Endothelial cell of umbilical vein (primary cell): ENCODE measurements at regions not wholly inside any gene's neighbourhood (a gene's known extent, or its start where the extent isn't known, plus 50 kb on each side); places are given as distances from the start of the nearest gene placed in this dataset.

Experiments
- BruUV-seq: library from RNA; stranded (reverse); fragments of 400-500 nt; replicated peaks from 2 replicates; lab custom pipeline; 2021; lab: Mats Ljungman, UMichigan
- CTCF ChIA-PET: fragments of 300-600, 350-600 bp; sonication (Branson Sonifier 250); formaldehyde crosslinking; loops from one replicate; lab custom pipeline; 2021; ENCODE audit warnings: antibody characterized with exemption, inconsistent platforms; lab: Charles Lee
- POLR2A ChIA-PET: fragments of 300-600, 350-600 bp; sonication (Branson Sonifier 250); formaldehyde crosslinking; loops from one replicate; lab custom pipeline; 2021; ENCODE audit warnings: antibody characterized with exemption, inconsistent platforms; lab: Charles Lee
- DNase-seq: peaks from one replicate; pipeline ENCODE4 v3.0.0-alpha.2; 2011; ENCODE audit warnings: low read depth, low spot score
- FAIRE-seq: peaks from 2 replicates; lab custom pipeline; 2011; peaks lifted over from hg19 to GRCh38; lab: Jason Lieb, UNC
- H2AFZ ChIP-seq: 2 replicates; pipeline ENCODE4 v1.6.0; 2012; ENCODE audit warnings: low read depth, low read length, control low read depth, inconsistent platforms
- H3K27ac ChIP-seq: 2 replicates; pipeline ENCODE4 v1.5.1; 2011; ENCODE audit warnings: low read depth, mild to moderate bottlenecking, control low read depth, low read length, moderate library complexity; ENCODE audit not compliant: insufficient read depth
- H3K27me3 ChIP-seq, 2 experiments: 2 replicates each; pipeline versions ENCODE4 v1.6.0 to v1.6.1; 2011; ENCODE audit warnings: low read length in 2 of 2, mixed read lengths in 1 of 2; ENCODE audit not compliant: control insufficient read depth in 2 of 2, insufficient read depth in 2 of 2
- H3K36me3 ChIP-seq, 2 experiments: 2 replicates in 1 of 2; 3 replicates in 1 of 2; pipeline ENCODE4 v1.5.1; 2011; ENCODE audit warnings: low read length in 2 of 2, mild to moderate bottlenecking in 1 of 2, moderate library complexity in 1 of 2; ENCODE audit not compliant: control insufficient read depth in 2 of 2, insufficient read depth in 2 of 2; ENCODE audit errors: extremely low read depth in 1 of 2
- H3K4me1 ChIP-seq: 3 replicates; pipeline ENCODE4 v1.5.1; 2011; ENCODE audit warnings: mild to moderate bottlenecking, low read length; ENCODE audit not compliant: control insufficient read depth, insufficient read depth; ENCODE audit errors: extremely low read depth
- H3K4me2 ChIP-seq: 2 replicates; pipeline ENCODE4 v1.6.1; 2011; ENCODE audit warnings: low read length, control low read depth, mixed read lengths; ENCODE audit not compliant: insufficient read depth
- H3K4me3 ChIP-seq, 3 experiments: fragments of 200-600 bp in 1 of 3; sonication (generic), shearing (Covaris generic) in 1 of 3; replicated peaks in 1 of 3; 2 replicates each; pipeline ENCODE4 v1.5.1; 2011 to 2016; ENCODE audit warnings: control low read depth in 3 of 3, low read length in 3 of 3, mild to moderate bottlenecking in 2 of 3, inconsistent platforms in 1 of 3, low read depth in 1 of 3, moderate library complexity in 1 of 3; ENCODE audit not compliant: insufficient read depth in 1 of 3
- H3K79me2 ChIP-seq: 2 replicates; pipeline ENCODE4 v1.6.0; 2012; ENCODE audit warnings: low read length, inconsistent platforms; ENCODE audit not compliant: control insufficient read depth, insufficient read depth
- H3K9ac ChIP-seq: replicated peaks from 2 replicates; pipeline ENCODE3; 2011; ENCODE audit warnings: low read length, control low read depth; ENCODE audit not compliant: insufficient read depth; ENCODE audit errors: extremely low read depth
- H3K9me1 ChIP-seq: replicated peaks from 3 replicates; pipeline ENCODE4 v1.6.0; 2011; ENCODE audit warnings: mild to moderate bottlenecking, low read length; ENCODE audit not compliant: control insufficient read depth, insufficient read depth; ENCODE audit errors: extremely low read depth
- H3K9me3 ChIP-seq: replicated peaks from 2 replicates; pipeline ENCODE4 v1.5.1; 2012; ENCODE audit warnings: low read length, inconsistent platforms; ENCODE audit not compliant: control insufficient read depth, insufficient read depth
- H4K20me1 ChIP-seq: replicated peaks from 2 replicates; pipeline ENCODE3; 2011; ENCODE audit warnings: mild to moderate bottlenecking, low read length; ENCODE audit not compliant: control insufficient read depth, insufficient read depth; ENCODE audit errors: extremely low read depth
- CTCF ChIP-seq, 2 donors: IDR thresholded peaks; 1 replicate in 1 of 2; 2 replicates in 1 of 2; pipeline ENCODE4 v1.5.1; 2011; ENCODE audit warnings: low read length in 2 of 2, mild to moderate bottlenecking in 2 of 2, moderate library complexity in 2 of 2, control low read depth in 1 of 2, inconsistent platforms in 1 of 2, low read depth in 1 of 2; ENCODE audit not compliant: insufficient read depth in 1 of 2; ENCODE audit errors: extremely low read depth in 1 of 2
- EZH2 ChIP-seq: IDR thresholded peaks from 2 replicates; pipeline ENCODE4 v1.6.1; 2012; ENCODE audit warnings: borderline replicate concordance, low read depth, mild to moderate bottlenecking, moderate library complexity, low read length, inconsistent platforms; ENCODE audit not compliant: severe bottlenecking
- FOS ChIP-seq: IDR thresholded peaks from 2 replicates; pipeline ENCODE4 v1.6.1; 2011; ENCODE audit warnings: mild to moderate bottlenecking, low read length, moderate library complexity, borderline replicate concordance; ENCODE audit not compliant: insufficient read depth
- GATA2 ChIP-seq: IDR thresholded peaks from 2 replicates; pipeline ENCODE4 v1.7.0; 2011; ENCODE audit warnings: low read depth, mild to moderate bottlenecking, moderate library complexity, mixed read lengths, low read length; ENCODE audit not compliant: insufficient read length, insufficient read depth
- JUN ChIP-seq: IDR thresholded peaks from 2 replicates; pipeline ENCODE4 v1.6.1; 2011; ENCODE audit warnings: borderline replicate concordance, low read depth; ENCODE audit not compliant: insufficient read length, insufficient read depth
- MYC ChIP-seq: IDR thresholded peaks from one replicate; pipeline ENCODE4 v1.6.1; 2011; ENCODE audit warnings: mild to moderate bottlenecking, low read depth, low read length
- POLR2A ChIP-seq: IDR thresholded peaks from 2 replicates; pipeline ENCODE4 v1.6.1; 2012; ENCODE audit warnings: low read depth, mild to moderate bottlenecking, control low read depth, low read length
- POLR2AphosphoS5 ChIP-seq: IDR thresholded peaks from 2 replicates; pipeline ENCODE4 v1.6.1; 2012; ENCODE audit warnings: low read depth, mild to moderate bottlenecking, control low read depth, low read length, moderate library complexity; ENCODE audit not compliant: insufficient read depth
- dilution Hi-C: fragments of 300-500 bp; cut with MboI; formaldehyde crosslinking; loops from one replicate; pipeline ENCODE4 v1.15.0; 2019; ENCODE audit warnings: low sequenced_read_pairs; ENCODE audit not compliant: extremely low pct_ligation_motif_present
- intact Hi-C: fragments of 100-400 bp; cut with micrococcal nuclease; formaldehyde crosslinking; loops from one replicate; pipeline ENCODE4 v1.10.0; 2022
- TF ChIP-seq, protein P1 (sequence below): IDR thresholded peaks from 2 replicates; pipeline ENCODE4 v1.6.1; 2011; ENCODE audit not compliant: insufficient read depth, insufficient read length

DNA sequence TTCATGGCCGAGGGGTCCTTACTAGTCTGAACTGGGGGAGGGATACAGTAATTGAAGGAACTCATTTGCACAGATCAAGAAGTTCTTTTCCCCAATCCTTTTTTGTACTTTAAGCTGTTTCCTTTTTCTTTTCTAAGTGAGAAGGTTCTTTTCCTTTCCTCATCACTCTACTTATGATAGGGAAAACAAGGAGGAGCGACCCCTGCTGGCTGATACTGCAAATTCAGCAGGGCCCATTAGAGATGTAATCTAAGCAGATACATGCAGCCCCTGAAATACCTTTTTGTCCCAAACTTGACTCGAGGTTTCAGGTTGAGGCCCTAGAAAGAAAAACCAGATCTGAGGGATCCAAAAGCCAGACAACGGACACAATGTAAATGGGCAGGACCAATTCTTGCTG is 305.5 kb downstream of the DNAJB9 start:
- H3K4me1 ChIP-seq = no peaks in the 10 kb centered on the region
- no peak overlapping the region for H3K9ac ChIP-seq
- H3K36me3 ChIP-seq = no peaks in the 10 kb centered on the region
- no peaks in the 10 kb centered on the region for H3K9me3 ChIP-seq
- H3K27me3 ChIP-seq = no peaks in the 10 kb centered on the region
- H3K9me1 ChIP-seq = no peaks in the 10 kb centered on the region
- no peak overlapping the region for H3K27ac ChIP-seq
- H4K20me1 ChIP-seq = no peaks in the 10 kb centered on the region
- no peak overlapping the region for H3K4me3 ChIP-seq
- POLR2A ChIA-PET = no interaction called here
- TF ChIP-seq CTCF (IDR thresholded peaks at IDR 0.05; ENCODE audit: extremely low read depth in 1 of 2, insufficient read depth in 1 of 2, low read depth in 1 of 2, low read length in 2 of 2) (peak; percentile 35 to 48), EZH2 (no peak)
- intact Hi-C loops = loop anchor here (1.0 kb wide), 2 partner anchors 215 to 262 kb away; no protein-coding TSS in a partner anchor
- peak; percentile 35 for DNase-seq
- H3K79me2 ChIP-seq = no peaks in the 10 kb centered on the region
- FAIRE-seq = peak; percentile 48
- CTCF ChIA-PET = interaction anchor here (1.0 to 2.0 kb wide), 5 partner anchors 69 to 263 kb away, joined by 3 to 11 read pairs (median 5); no protein-coding TSS in a partner anchor
- no peak overlapping the region for H3K4me2 ChIP-seq
- dilution Hi-C loops = no loop called here
- BruUV-seq = no TSS peak
- H2AFZ ChIP-seq = no peak overlapping the region

DNA sequence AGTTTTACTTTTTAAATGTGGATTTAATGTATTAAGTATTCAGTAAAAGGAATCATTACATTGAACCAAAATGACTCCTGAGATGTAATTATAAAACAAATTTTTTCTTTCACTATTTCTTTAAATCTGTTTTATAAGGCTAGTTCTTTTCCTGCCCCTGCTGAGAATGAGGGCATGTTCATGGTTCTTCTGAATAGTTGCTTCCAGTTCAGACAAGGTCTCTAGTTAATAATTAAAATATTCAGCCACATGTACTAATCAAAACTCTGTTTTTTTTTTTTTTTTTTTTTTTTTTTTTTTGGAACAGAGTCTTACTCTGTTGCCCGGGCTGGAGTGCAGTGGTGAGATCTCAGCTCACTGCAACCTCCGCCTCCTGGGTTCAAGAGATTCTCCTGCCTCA is 321.2 kb downstream of the DNAJB9 start:
- BruUV-seq = no TSS peak
- H3K9ac ChIP-seq = no peak overlapping the region
- no peak for DNase-seq
- dilution Hi-C loops (no loop called here), intact Hi-C loops (no loop called here)
- H3K27ac ChIP-seq = no peak overlapping the region
- no peaks in the 10 kb centered on the region for H3K9me3 ChIP-seq
- CTCF ChIA-PET = no interaction called here
- H2AFZ ChIP-seq = no peak overlapping the region
- TF ChIP-seq EZH2 (no peak), MYC (no peak), GATA2 (no peak), CTCF (IDR thresholded peaks at IDR 0.05; ENCODE audit: extremely low read depth in 1 of 2, insufficient read depth in 1 of 2, low read depth in 1 of 2, low read length in 2 of 2) (no peak), POLR2A (no peak), JUN (no peak), POLR2AphosphoS5 (no peak), FOS (no peak)
- TF ChIP-seq, protein P1, sequence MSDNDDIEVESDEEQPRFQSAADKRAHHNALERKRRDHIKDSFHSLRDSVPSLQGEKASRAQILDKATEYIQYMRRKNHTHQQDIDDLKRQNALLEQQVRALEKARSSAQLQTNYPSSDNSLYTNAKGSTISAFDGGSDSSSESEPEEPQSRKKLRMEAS = no peak
- no peaks in the 10 kb centered on the region for H3K36me3 ChIP-seq
- H4K20me1 ChIP-seq = no peaks in the 10 kb centered on the region
- H3K79me2 ChIP-seq = no peaks in the 10 kb centered on the region
- POLR2A ChIA-PET = no interaction called here
- no peak overlapping the region for H3K4me3 ChIP-seq
- no peak for FAIRE-seq
- H3K4me1 ChIP-seq = no peaks in the 10 kb centered on the region
- H3K9me1 ChIP-seq = no peaks in the 10 kb centered on the region
- no peaks in the 10 kb centered on the region for H3K27me3 ChIP-seq
- H3K4me2 ChIP-seq = no peak overlapping the region
